Panc1 (cell line): ENCODE measurements at regions not wholly inside any gene's neighbourhood (a gene's known extent, or its start where the extent isn't known, plus 50 kb on each side); places are given as distances from the start of the nearest gene placed in this dataset.

Source experiments
- CTCF ChIP-seq: fragments of 450-650 bp; IDR thresholded peaks from 2 replicates; pipeline ENCODE4 v1.5.1; 2017; ENCODE audit warnings: mild to moderate bottlenecking
- POLR2AphosphoS5 ChIP-seq: IDR thresholded peaks from 2 replicates; pipeline ENCODE4 v1.6.1; 2012; ENCODE audit warnings: mild to moderate bottlenecking, low read depth, low read length, moderate library complexity
- REST ChIP-seq, 2 experiments: IDR thresholded peaks; 2 replicates each; pipeline ENCODE4 v1.6.1; 2011 to 2012; ENCODE audit warnings: low read depth in 2 of 2, control low read depth in 1 of 2, low read length in 1 of 2, mild to moderate bottlenecking in 1 of 2, moderate library complexity in 1 of 2; ENCODE audit not compliant: insufficient read depth in 1 of 2
- SIN3A ChIP-seq: IDR thresholded peaks from 2 replicates; pipeline ENCODE4 v1.6.1; 2012; ENCODE audit warnings: low read depth, mild to moderate bottlenecking, low read length, moderate library complexity, borderline replicate concordance; ENCODE audit not compliant: insufficient read depth
- TCF7L2 ChIP-seq: IDR thresholded peaks from 2 replicates; pipeline ENCODE4 v1.6.1; 2011; ENCODE audit warnings: mild to moderate bottlenecking, low read depth, low read length, inconsistent platforms

DNA sequence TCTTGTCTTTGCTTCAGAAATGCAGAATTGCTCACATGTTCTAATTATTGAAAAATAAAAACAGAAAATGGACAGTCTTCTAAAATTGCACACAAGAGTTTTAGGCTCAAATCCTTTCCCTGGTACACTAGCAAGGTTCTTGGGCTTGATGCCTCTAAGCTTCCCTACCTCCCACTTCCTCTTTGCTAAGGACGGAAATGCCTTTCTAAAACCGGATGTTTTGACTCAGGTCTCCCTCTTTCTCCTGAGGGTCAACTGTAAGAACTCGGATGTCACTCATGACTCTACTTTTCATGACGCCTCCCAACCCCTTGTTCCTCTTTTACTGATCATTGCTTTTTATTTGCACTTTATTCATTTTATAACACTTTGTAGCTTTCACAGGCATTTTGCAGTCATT lies 613.5 kb downstream of the C6orf118 start:
- TF ChIP-seq POLR2AphosphoS5 = no peak
- no peak for TF ChIP-seq CTCF
- no peak for TF ChIP-seq TCF7L2
- TF ChIP-seq SIN3A = no peak
- no peak for TF ChIP-seq REST (IDR thresholded peaks at IDR 0.05; ENCODE audit: insufficient read depth in 1 of 2, low read depth in 2 of 2, low read length in 1 of 2)
